Erythroblast (primary cell): ENCODE measurements at regions not wholly inside any gene's neighbourhood (a gene's known extent, or its start where the extent isn't known, plus 50 kb on each side); places are given as distances from the start of the nearest gene placed in this dataset.

Source experiments
- GATA1 ChIP-seq: IDR thresholded peaks from 2 replicates; pipeline ENCODE4 v1.6.1; 2011; ENCODE audit warnings: low read depth, mild to moderate bottlenecking, control low read depth, low read length, moderate library complexity
- POLR2A ChIP-seq: IDR thresholded peaks from 2 replicates; pipeline ENCODE4 v1.6.1; 2011; ENCODE audit warnings: mild to moderate bottlenecking, low read length

- no peak for TF ChIP-seq POLR2A
- no peak for TF ChIP-seq GATA1
Observed at GRCh38 chr14:53468876-53469275, 315.8 kb upstream of the DDHD1 start.
